Activated naive CD4-positive, alpha-beta T cell (primary cell): ENCODE measurements at regions not wholly inside any gene's neighbourhood (a gene's known extent, or its start where the extent isn't known, plus 50 kb on each side); places are given as distances from the start of the nearest gene placed in this dataset.
"Not testable (repeated sequence)": the region's sequence is repeated elsewhere in the genome, so short reads cannot be mapped to it uniquely, and the experiment has no call there.

Experiments
- DNase-seq, 4 experiments: peaks; one replicate each; lab custom pipeline; 2025; lab: John Stamatoyannopoulos, UW

GRCh38 chr1:147103416-147104155 lies 68.7 kb downstream of the PRKAB2 start:
- not testable (repeated sequence) for DNase-seq

- no peak for DNase-seq
Observed at GRCh38 chr1:147099192-147099591, 73.1 kb downstream of the PRKAB2 start.

DNA sequence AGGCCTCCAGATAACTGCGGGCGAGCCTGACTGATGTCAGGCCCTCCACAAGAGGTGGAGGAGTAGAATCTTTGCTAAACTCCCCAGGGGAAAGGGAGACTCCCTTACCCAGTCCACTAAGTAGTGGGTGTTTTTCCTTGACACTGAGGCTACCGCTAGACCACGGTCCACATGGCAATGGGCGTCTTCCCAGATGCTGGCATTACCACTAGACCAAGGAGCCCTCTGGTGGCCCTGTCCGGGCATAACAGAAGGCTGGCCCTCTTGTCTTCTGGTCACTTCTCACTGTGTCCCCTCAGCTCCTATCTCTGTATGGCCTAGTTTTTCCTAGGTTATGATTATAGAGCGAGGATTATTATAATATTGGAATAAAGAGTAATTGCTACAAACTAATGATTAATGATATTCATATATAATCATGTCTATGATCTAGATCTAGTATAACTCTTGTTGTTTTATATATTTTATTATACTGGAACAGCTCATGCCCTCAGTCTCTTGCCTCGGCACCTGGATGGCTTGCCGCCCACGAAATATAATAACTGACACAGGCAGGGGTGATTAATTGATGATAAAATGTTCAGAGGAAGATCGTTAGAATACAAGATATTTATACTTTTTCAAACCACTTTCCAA lies 73.8 kb downstream of the PRKAB2 start:
- not testable (repeated sequence) for DNase-seq

GRCh38 chr1:147095691-147096090 lies 76.6 kb downstream of the PRKAB2 start:
- DNase-seq, result no peak

GRCh38 chr1:147091801-147092200 lies 80.5 kb downstream of the PRKAB2 start:
- DNase-seq, result no peak

- DNase-seq, result no peak
Observed at GRCh38 chr1:147089457-147089856, 82.8 kb downstream of the PRKAB2 start.

GRCh38 chr1:147086129-147086528 lies 86.1 kb downstream of the PRKAB2 start:
- no peak for DNase-seq

- DNase-seq, result peak in 3 of 4 experiments; percentile 40 to 71 (median 52)
Observed at GRCh38 chr1:147084273-147085096, 87.8 kb downstream of the PRKAB2 start.

- DNase-seq, result no peak
Observed at GRCh38 chr1:147083919-147084272, 88.4 kb downstream of the PRKAB2 start.

DNA sequence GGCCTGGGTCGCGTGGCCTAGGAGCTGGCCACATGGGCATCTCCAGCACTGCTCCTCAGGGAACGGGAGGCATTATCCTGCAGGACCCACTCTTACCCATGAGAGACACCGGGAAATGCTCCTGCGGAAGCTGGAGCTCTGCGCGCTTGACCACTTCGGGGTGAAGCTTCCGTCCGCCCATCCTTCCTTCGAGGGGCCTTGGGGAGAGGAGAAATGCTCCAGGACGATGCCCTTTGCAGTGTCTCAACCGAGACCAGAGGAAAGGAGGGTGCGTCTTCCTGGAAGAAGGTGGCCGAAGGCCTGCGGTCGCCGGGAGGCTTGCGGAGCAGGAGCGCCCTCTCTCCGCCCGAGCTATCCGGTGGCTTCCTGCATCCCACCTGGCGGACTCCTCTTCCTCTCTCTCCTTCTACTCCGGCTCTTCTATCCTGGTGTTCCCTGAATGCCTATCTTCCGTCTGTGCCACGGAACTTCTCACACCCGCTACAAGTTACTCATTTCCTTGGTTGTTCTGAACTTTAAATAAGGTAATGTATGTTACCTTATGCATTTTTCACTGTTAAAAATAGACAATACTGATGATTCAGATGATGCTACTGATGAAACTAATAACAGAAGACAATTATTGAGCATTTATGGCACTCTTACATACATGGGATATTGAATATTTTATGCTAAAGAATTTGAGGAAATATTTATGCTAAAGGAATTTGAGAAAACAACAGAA lies 91.4 kb downstream of the PRKAB2 start:
- no peak for DNase-seq

DNA sequence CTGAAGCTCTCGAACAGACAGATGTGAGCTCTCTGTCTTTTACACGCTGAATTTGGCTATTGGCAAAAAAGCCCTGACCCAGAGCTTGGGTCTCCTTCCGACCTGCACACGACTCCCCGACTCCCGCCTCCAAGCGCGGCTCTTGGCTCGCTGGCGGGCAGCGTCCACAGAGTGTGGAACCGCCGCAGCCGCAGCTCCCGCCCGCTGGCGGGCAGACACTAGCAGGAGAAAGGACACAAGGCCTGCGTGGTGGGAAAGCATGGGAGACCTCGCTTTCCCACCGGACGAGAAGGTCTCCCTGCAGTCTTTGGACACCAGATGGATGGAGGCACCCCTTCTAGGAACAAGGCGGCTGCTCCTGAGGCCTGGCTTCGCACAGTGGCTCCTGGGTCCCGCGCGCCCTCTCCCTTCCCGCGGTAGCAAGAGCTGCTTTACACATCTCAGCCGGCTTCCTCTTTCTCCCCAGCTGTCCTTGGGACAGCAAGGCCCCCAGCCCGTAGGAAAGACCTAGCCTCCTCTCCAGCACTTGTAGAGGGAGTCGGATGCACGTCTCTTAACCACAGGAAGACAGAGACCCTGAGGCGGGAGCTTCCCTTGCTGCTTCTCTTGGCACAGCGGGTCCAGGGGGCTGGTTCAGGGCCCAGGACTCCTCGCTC lies 92.1 kb downstream of the PRKAB2 start:
- no peak for DNase-seq

DNA sequence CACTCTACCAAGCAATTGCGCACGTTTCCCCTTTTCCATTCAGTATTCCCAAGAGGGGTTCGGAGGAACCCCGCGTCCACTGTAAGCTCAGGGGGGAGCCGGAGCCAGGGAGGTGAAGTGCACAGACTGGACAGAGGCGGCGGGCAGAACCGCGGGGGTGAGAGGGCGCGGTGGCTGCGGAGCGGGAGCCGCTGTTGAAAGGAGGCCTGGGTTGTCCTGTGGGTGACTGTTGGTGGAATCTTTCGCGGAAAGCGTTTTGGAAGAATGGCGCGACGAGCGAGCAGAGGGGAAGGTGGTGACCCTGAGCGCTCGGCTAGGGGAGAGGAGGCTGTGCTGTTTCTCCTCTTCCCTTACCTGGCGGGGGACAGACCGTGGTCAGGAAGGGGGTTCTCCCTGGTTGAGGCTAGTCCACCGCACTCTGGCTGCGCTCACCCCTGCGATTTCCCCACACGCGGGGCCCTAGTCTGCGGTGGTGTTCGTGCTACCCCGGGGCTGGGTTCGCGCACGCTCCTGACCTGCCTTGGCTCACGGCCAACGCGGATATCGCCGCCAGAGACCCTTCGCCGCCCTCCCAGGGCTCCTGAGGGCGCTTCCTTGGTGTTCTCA lies 92.8 kb downstream of the PRKAB2 start:
- no peak for DNase-seq

DNA sequence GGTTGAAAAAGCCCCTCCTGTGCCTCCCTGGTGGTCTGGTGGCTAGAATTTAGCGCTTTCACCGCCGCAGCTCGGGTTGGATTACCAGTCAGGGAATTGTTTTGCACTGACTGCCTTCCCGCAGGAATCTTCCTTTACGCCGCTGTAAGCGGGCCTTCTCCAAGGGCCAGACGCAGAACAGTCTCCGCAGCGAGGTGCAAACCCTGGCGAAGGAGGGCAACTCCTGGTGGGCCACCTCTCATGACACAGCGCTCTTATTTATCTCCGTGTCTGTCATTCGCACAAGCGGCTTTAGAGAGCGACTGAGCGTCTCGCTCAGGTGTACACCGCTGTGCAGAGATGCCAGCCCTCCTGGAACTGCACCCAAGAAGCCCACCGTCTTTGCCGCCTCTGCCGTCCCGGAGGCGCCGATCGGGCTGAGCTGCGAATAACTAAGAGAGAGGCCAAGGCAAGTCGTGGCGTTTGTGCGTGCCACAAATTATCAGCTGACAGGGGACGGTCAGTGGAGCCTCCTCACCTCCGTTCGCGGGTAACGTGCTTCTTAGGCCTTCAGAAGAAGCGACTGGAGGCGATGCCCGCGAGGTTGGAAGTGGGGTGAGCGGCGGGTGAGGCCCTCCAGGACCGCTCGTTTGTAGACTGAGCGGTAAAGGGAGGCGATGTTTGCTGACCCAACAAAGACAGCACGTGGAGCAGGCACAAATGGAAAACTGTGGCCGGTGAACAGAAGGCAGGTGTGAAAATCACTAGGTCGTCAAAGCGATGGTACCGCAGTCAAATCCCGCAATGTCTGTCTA lies 93.5 kb downstream of the PRKAB2 start:
- DNase-seq, result no peak

DNA sequence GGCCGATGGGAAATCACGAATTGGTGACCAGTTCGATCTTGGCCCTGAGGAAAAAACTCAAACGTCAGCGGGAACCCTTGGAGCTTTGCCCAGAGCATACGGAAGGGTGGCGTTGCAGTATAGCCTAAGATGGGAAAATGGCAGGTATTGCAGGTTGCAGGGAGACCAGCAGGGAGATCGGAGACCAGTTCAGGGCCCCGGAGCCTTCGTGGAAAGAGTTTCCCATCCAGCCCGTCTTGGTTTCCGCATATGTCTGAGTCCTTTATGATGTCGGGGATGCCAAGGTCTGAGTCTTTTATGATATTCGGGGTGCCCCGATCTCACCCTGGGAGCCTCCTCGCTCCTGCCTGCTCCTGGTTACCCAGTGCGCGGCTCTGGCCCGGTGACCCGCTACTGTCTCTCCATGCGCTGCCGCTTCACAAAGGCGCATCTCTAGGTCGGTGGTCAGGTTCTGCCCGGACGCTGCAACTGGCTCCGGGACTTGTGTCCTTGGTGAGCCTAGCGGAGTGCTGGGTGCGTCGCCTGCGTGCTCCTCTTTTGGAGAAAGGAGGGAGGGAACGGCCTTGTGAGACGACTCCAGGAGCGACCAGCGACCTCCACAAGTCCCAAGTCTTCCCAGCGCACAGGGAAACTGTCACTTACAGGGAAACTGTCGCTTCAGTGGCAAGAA lies 94.2 kb downstream of the PRKAB2 start:
- no peak for DNase-seq

DNA sequence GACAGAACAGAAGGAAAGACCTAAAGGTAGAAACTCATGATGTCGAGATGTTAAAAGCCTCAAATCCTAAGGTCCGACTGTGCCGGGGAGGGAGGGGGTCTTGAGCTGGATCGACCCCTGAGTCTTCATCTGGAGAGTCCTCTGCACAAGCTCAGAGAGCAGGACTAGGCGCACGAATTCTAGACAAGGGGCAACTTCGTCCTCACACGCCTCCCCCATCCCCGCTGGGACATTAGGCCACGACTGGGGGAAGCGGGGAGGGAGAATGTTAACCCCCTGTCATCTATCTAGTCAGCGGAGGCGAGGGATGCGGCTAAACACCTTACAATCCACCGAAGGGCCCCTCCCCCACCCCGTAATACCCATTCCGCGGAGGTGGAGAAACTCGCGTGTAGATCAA lies 94.7 kb downstream of the PRKAB2 start:
- DNase-seq, result no peak

DNA sequence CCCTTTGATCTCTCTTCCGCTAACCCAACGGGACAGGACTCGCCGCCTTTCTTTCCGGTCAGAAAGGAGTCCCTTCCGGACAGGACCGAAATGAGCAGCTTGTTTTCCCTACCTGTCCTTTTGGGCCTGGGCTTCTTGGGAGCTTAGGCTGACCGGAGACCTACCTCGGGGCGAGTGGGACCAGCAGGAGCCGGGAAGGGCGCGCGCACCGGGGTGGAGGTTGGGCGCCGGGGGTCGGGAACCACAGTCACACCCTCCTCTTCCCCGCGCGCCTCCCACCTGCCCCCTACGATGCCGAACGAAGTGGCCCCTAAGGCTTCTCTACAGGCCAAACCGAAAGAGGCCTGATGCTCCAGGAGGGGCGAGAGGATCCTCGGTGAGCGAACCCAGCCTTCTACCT lies 95.2 kb downstream of the PRKAB2 start:
- DNase-seq, result no peak

DNA sequence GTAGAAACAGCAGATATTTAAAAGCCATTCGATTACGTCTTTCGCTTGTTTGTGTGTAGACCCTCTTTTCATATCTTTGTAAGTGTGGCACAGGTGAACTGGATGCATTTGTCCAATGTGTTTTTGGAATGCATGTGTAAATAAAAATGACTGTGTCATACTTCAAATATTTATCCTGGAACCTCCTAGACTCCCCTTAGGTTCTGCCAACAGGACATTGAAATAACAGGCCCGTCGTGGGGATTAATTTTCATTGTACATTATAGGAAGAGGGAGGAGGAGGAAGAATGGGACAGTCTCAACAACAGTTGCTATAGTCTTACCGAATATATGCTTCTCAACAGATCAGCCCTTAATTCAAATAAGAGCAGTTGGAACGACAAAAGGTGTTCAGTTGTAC lies 95.8 kb downstream of the PRKAB2 start:
- DNase-seq, result no peak

DNA sequence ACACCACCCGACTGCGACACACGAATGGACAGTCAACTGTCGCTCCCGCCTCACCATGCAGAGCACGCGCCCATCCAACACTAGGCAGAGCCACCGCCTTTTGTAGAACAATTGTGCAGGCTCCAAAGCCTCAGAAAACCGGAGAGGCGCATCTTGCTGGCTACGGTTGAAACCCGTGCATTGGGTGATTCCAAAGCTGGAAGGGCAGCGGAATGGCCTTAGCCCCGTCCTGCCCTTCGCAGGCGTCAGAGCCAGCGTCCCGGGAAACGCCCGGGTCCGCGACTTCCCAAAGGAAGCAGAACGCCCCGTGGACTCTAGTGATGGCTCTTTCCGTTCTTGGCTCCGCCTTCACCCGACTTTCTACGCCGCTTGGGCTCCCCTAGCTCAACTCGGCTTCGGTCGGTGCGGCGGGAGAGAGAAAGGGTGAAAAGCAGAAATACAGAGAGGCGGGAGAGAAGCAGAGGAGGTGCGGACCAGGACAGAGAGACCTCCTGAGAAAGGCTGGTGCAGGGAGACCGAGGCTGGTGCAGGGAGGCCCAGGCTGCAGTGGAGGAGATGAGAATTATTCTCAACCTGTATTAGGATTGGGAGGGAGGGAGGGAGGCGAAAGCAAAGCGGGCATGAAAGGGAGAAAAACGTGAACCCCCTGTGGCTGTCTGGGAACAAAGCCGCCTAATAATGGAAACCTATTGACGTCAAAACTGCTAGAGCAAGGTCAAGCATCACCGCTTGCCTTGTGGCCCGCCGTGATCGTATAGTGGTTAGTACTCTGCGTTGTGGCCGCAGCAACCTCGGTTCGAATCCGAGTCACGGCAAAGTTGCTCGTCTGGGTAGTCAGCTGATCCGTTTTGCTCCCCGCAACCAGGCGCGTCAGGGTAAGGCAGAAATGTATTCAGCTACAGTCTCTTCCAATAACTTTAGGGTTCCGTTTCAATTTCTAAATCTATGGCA lies 99.5 kb downstream of the PRKAB2 start:
- no peak for DNase-seq

DNA sequence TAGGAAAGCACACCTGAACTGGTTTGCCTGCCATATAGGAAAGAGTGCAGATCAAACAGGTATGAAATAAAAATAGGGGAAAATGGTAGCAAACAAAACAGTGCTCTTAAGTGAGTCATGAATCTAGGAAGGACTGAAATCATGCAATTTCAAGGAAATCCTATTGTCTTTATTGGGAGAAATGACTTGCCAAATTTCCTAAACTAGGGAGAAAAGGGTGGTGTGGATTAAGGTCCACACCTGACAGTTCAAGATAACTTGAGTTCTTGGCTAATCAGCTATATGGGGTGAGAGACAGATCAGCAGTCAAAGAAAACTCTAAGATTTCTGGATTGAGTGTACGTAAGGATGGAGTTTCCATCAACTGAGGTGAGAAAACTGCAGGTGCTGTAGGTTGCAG lies 101.1 kb downstream of the PRKAB2 start:
- DNase-seq, result no peak
